ENCODE measurements at regions not wholly inside any gene's neighbourhood (a gene's known extent, or its start where the extent isn't known, plus 50 kb on each side); places are given as distances from the start of the nearest gene placed in this dataset.

- DNase-seq (ENCODE audit: low spot score), result peak; percentile 51
- intact Hi-C loops (cut with DNase I), result no loop called here
These were observed 104.4 kb downstream of the INHBB start for GRCh38 chr2:120450196-120450820.

DNA sequence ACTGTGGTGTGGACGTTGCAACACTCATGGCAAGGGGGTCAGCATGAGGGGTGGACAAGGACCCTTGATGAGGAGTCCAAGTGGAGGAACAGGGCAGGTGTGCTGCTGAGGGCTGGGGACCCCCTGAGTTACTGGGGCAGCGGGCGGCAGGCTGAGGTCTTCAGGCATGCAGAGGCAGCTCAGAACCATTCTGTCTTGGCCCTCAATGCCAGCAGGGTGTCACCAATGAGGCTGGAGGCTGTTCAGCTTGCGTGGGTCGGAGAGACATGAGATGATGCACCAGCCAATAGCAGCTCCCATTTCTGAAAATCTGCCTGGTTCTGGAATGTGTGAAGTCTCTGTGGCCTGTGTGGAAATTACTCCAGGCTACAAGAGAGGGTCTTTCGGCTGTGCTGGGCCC is 105.4 kb downstream of the INHBB start:
- peak; percentile 76 for DNase-seq (ENCODE audit: low spot score)
- intact Hi-C loops (cut with DNase I), result no loop called here

- DNase-seq (ENCODE audit: low spot score), result peak; percentile 48
These were observed 106.2 kb downstream of the INHBB start for GRCh38 chr2:120452131-120452530.

GRCh38 chr2:120452945-120453634 is 107.2 kb downstream of the INHBB start:
- intact Hi-C loops (cut with DNase I), result no loop called here
- peak; percentile 55 for DNase-seq (ENCODE audit: low spot score)

More at GRCh38 chr2:120452131-120452530, 106.2 kb downstream of the INHBB start:
- intact Hi-C loops (cut with DNase I), result no loop called here

GRCh38 chr2:120453635-120453998 is 107.7 kb downstream of the INHBB start:
- intact Hi-C loops (cut with DNase I), result no loop called here
- DNase-seq (ENCODE audit: low spot score), result peak; percentile 46

DNA sequence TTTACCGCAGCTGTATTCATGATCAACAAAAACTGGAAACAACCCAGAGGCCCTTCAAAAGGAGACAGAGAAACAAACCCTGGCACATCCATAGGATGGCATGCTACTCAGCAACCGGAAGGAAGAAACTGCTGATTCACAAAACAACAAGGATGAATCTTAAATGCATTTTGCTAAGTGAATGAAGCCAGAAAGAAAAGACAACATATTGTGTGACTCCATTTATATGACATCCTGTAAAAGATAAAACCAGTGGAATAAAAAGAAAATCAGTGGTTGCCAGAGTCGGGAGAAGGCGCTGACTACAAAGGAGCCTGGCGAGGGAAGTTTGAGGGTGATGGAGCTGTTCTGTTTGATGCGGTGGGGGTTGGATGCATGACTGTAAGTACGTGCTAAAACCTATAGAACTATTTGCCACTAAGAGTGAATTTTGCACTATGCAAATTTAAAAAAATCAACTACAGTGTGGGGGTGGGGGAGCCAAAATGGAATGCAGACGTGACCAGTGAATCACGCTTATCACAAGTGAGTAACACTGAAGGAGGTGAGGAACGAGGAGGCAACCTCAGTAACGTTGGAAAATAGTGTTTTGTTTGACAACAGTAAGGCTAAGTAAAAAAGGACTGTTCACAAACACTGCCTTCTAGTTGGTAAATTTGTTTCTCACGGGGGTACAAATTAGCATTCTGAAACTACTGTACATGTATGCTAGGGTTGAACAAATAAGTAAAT is 108.9 kb downstream of the INHBB start:
- peak; percentile 4 for DNase-seq (ENCODE audit: low spot score)
- intact Hi-C loops (cut with DNase I), result no loop called here

GRCh38 chr2:120455390-120455789 is 109.5 kb downstream of the INHBB start:
- intact Hi-C loops (cut with DNase I), result no loop called here
- no peak for DNase-seq (ENCODE audit: low spot score)

- DNase-seq (ENCODE audit: low spot score), result peak; percentile 30
- intact Hi-C loops (cut with DNase I), result no loop called here
These were observed 110.9 kb downstream of the INHBB start for GRCh38 chr2:120456867-120457266.

GRCh38 chr2:120460511-120460910 is 114.6 kb downstream of the INHBB start:
- DNase-seq (ENCODE audit: low spot score), result peak; percentile 76
- intact Hi-C loops (cut with DNase I), result no loop called here

DNA sequence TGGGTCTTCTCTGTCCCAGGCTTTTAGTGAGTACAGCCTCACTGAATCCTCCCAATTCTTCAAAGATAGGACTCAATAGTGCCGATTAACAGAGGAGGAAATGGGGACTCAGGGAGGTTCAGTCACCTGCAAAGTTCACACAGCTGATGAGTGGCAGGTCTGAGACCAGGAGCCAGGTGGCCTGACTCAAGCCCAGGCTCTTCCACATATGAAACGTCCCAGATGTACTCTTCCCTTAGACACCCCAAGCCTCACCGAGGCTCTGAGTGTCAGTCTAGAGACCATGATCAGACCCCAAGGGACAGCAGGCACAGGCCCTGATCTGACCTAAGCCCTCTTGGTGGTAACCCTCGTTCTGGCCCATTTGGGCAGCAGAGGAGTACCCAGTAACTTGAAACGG is 115.2 kb downstream of the INHBB start:
- intact Hi-C loops (cut with DNase I), result no loop called here

GRCh38 chr2:120461546-120462537 is 115.9 kb downstream of the INHBB start:
- intact Hi-C loops (cut with DNase I), result no loop called here
- DNase-seq (ENCODE audit: low spot score), result peak; percentile 38

More for the DNA sequence above, 115.2 kb downstream of the INHBB start:
- DNase-seq (ENCODE audit: low spot score), result peak; percentile 53

DNA sequence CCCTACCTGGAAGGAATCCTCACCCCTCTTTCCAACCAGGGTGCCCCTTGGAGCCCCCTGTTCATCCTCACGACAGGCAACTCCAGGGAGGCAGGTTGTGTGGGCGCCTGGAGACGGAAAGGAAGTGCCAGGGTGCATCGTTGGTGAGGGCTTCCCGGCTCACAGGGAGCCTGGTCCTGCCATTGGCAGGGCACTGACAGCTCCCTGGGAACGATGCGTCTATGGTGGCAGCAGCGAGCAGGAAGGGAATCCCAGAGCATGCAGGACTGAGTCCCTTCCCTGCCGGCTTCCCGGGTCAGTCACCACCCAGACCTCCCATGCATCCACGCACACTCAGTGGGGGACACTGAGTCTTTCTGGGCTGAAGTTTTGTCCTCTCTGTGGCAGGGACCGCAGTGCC is 117.6 kb downstream of the INHBB start:
- DNase-seq (ENCODE audit: low spot score), result peak; percentile 55
- intact Hi-C loops (cut with DNase I), result no loop called here

DNA sequence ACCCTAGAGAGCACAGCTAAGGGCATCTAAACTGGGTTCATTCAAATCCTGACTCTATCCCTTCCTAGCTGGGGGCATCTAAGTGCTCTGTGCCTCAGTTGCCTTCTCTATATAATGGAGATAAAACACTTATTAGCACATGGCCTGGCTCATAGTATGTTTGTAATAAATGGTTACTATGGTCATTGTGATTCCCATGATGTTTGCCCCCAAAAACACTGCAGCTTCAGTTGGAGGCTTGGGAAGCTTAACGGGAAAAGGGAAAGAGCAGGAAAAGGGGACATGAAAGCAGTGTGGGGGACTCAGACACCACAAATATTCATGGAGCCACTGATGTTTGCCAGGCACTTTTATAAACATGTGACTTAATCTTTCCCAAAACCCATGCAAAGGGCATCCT is 118.1 kb downstream of the INHBB start:
- peak; percentile 8 for DNase-seq (ENCODE audit: low spot score)
- intact Hi-C loops (cut with DNase I), result no loop called here

GRCh38 chr2:120464448-120464931 is 118.6 kb downstream of the INHBB start:
- intact Hi-C loops (cut with DNase I), result no loop called here
- peak; percentile 58 for DNase-seq (ENCODE audit: low spot score)

GRCh38 chr2:120465012-120465700 is 119.2 kb downstream of the INHBB start:
- intact Hi-C loops (cut with DNase I), result no loop called here
- peak; percentile 58 for DNase-seq (ENCODE audit: low spot score)

DNA sequence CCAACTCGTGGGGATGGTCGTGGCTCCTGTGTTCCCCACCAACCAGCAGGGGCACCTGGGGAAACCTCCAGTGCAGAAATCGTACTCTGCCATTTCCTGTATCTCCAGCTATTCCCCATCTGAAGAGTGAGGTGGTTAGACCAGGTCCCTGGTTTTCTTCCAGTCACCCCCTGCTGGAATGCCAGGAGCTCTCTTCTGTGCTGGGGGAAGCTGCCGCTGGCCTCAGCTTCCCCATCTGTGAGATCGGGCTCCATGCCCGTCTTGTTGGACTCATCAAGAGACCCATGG is 119.7 kb downstream of the INHBB start:
- DNase-seq (ENCODE audit: low spot score), result no peak
- intact Hi-C loops (cut with DNase I), result no loop called here

- peak; percentile 77 for DNase-seq (ENCODE audit: low spot score)
These were observed 120.2 kb downstream of the INHBB start for GRCh38 chr2:120465989-120466703.

GRCh38 chr2:120466704-120467054 is 120.7 kb downstream of the INHBB start:
- intact Hi-C loops (cut with DNase I), result no loop called here
- DNase-seq (ENCODE audit: low spot score), result peak; percentile 5

More at GRCh38 chr2:120465989-120466703, 120.2 kb downstream of the INHBB start:
- intact Hi-C loops (cut with DNase I), result no loop called here

Measured in posterior vena cava (tissue), 2 donors.